GM13976 (cell line): ENCODE measurements at regions not wholly inside any gene's neighbourhood (a gene's known extent, or its start where the extent isn't known, plus 50 kb on each side); places are given as distances from the start of the nearest gene placed in this dataset.

Experiments
- DNase-seq: peaks from one replicate; pipeline ENCODE4 v3.0.0; 2012; ENCODE audit warnings: low spot score
- CTCF ChIP-seq: IDR thresholded peaks from 2 replicates; pipeline ENCODE4 v1.5.1; 2012; ENCODE audit warnings: borderline replicate concordance, mild to moderate bottlenecking; ENCODE audit not compliant: insufficient read depth; ENCODE audit errors: extremely low read depth, missing control alignments, control extremely low read depth
- in situ Hi-C: fragments of 300-500 bp; cut with MboI; formaldehyde crosslinking; loops from one replicate; pipeline ENCODE4 v1.12.0; 2022; ENCODE audit warnings: low sequenced_read_pairs, mixed read lengths, inconsistent platforms; ENCODE audit not compliant: unreplicated experiment

GRCh38 chrX:110408949-110409588 is 50.4 kb downstream of the RTL9 start:
- DNase-seq = no peak
- in situ Hi-C loops = loop anchor here (25.0 kb wide), 1 partner anchor 497 kb away; no protein-coding TSS in a partner anchor
- no peak for TF ChIP-seq CTCF

GRCh38 chrX:110409925-110410324 is 51.3 kb downstream of the RTL9 start:
- TF ChIP-seq CTCF = no peak
- in situ Hi-C loops = loop anchor here (25.0 kb wide), 1 partner anchor 498 kb away; no protein-coding TSS in a partner anchor
- no peak for DNase-seq

GRCh38 chrX:110410603-110411002 is 52.0 kb downstream of the RTL9 start:
- in situ Hi-C loops = loop anchor here (25.0 kb wide), 1 partner anchor 498 kb away; no protein-coding TSS in a partner anchor
- DNase-seq = no peak
- TF ChIP-seq CTCF = no peak

GRCh38 chrX:110412971-110413726 is 54.5 kb downstream of the RTL9 start:
- peak; percentile 71 for TF ChIP-seq CTCF
- in situ Hi-C loops = loop anchor here (25.0 kb wide), 1 partner anchor 501 kb away; no protein-coding TSS in a partner anchor
- peak; percentile 59 for DNase-seq

GRCh38 chrX:110413727-110414124 is 55.1 kb downstream of the RTL9 start:
- DNase-seq = no peak
- no peak for TF ChIP-seq CTCF
- in situ Hi-C loops = loop anchor here (25.0 kb wide), 1 partner anchor 501 kb away; no protein-coding TSS in a partner anchor

GRCh38 chrX:110414273-110414672 is 55.6 kb downstream of the RTL9 start:
- no peak for DNase-seq
- no peak for TF ChIP-seq CTCF
- in situ Hi-C loops = loop anchor here (25.0 kb wide), 1 partner anchor 502 kb away; no protein-coding TSS in a partner anchor
